ENCODE measurements at regions not wholly inside any gene's neighbourhood (a gene's known extent, or its start where the extent isn't known, plus 50 kb on each side); places are given as distances from the start of the nearest gene placed in this dataset.

GRCh38 chr1:60415696-60416095 is 342.1 kb upstream of the C1orf87 start:
- DNase-seq (ENCODE audit: insufficient read length, low spot score) (no peak), FAIRE-seq (no peak)

GRCh38 chr1:60413091-60413490 is 339.5 kb upstream of the C1orf87 start:
- FAIRE-seq (no peak), DNase-seq (ENCODE audit: insufficient read length, low spot score) (no peak)

- FAIRE-seq, result no peak
- DNase-seq (ENCODE audit: insufficient read length, low spot score), result no peak
Observed at GRCh38 chr1:60411591-60411990, 338.0 kb upstream of the C1orf87 start.

GRCh38 chr1:60402816-60403215 is 329.2 kb upstream of the C1orf87 start:
- DNase-seq (ENCODE audit: insufficient read length, low spot score) (no peak), FAIRE-seq (no peak)

- FAIRE-seq (no peak), DNase-seq (ENCODE audit: insufficient read length, low spot score) (no peak)
Observed at GRCh38 chr1:60402216-60402615, 328.6 kb upstream of the C1orf87 start.

- DNase-seq (ENCODE audit: insufficient read length, low spot score), result no peak
- FAIRE-seq, result no peak
Observed at GRCh38 chr1:60394436-60394835, 320.9 kb upstream of the C1orf87 start.

GRCh38 chr1:60390593-60391282 is 317.2 kb upstream of the C1orf87 start:
- DNase-seq (ENCODE audit: insufficient read length, low spot score) (no peak), FAIRE-seq (no peak)

- FAIRE-seq (no peak), DNase-seq (ENCODE audit: insufficient read length, low spot score) (no peak)
Observed at GRCh38 chr1:60388092-60388987, 314.8 kb upstream of the C1orf87 start.

- DNase-seq (ENCODE audit: insufficient read length, low spot score), result no peak
Observed at GRCh38 chr1:60387175-60387574, 313.6 kb upstream of the C1orf87 start.

GRCh38 chr1:60386249-60386648 is 312.7 kb upstream of the C1orf87 start:
- FAIRE-seq, result no peak

More at GRCh38 chr1:60387175-60387574, 313.6 kb upstream of the C1orf87 start:
- no peak for FAIRE-seq

GRCh38 chr1:60376196-60376595 is 302.6 kb upstream of the C1orf87 start:
- no peak for DNase-seq (ENCODE audit: insufficient read length, low spot score)

More at GRCh38 chr1:60386249-60386648, 312.7 kb upstream of the C1orf87 start:
- DNase-seq (ENCODE audit: insufficient read length, low spot score), result no peak

GRCh38 chr1:60374537-60374936 is 301.0 kb upstream of the C1orf87 start:
- DNase-seq (ENCODE audit: insufficient read length, low spot score) (no peak), FAIRE-seq (no peak)

More at GRCh38 chr1:60376196-60376595, 302.6 kb upstream of the C1orf87 start:
- FAIRE-seq, result no peak

GRCh38 chr1:60367532-60367931 is 294.0 kb upstream of the C1orf87 start:
- FAIRE-seq (no peak), DNase-seq (ENCODE audit: insufficient read length, low spot score) (no peak)

- FAIRE-seq (no peak), DNase-seq (ENCODE audit: insufficient read length, low spot score) (no peak)
Observed at GRCh38 chr1:60359431-60359830, 285.9 kb upstream of the C1orf87 start.

- FAIRE-seq (no peak), DNase-seq (ENCODE audit: insufficient read length, low spot score) (no peak)
Observed at GRCh38 chr1:60350531-60350930, 277.0 kb upstream of the C1orf87 start.

GRCh38 chr1:60348884-60349283 is 275.3 kb upstream of the C1orf87 start:
- DNase-seq (ENCODE audit: insufficient read length, low spot score), result no peak
- FAIRE-seq, result no peak

GRCh38 chr1:60345621-60346020 is 272.1 kb upstream of the C1orf87 start:
- no peak for DNase-seq (ENCODE audit: insufficient read length, low spot score)
- no peak for FAIRE-seq

GRCh38 chr1:60345049-60345448 is 271.5 kb upstream of the C1orf87 start:
- FAIRE-seq, result no peak

GRCh38 chr1:60343736-60344135 is 270.2 kb upstream of the C1orf87 start:
- FAIRE-seq, result no peak

More at GRCh38 chr1:60345049-60345448, 271.5 kb upstream of the C1orf87 start:
- DNase-seq (ENCODE audit: insufficient read length, low spot score), result no peak

GRCh38 chr1:60342569-60342968 is 269.0 kb upstream of the C1orf87 start:
- DNase-seq (ENCODE audit: insufficient read length, low spot score) (no peak), FAIRE-seq (no peak)

More at GRCh38 chr1:60343736-60344135, 270.2 kb upstream of the C1orf87 start:
- no peak for DNase-seq (ENCODE audit: insufficient read length, low spot score)

GRCh38 chr1:60341274-60341673 is 267.7 kb upstream of the C1orf87 start:
- no peak for DNase-seq (ENCODE audit: insufficient read length, low spot score)
- FAIRE-seq, result no peak

- DNase-seq (ENCODE audit: insufficient read length, low spot score), result no peak
- FAIRE-seq, result no peak
Observed at GRCh38 chr1:60331647-60332046, 258.1 kb upstream of the C1orf87 start.

Data from GM19239 (cell line).